Adrenal gland (tissue), 9 donors: ENCODE measurements at regions not wholly inside any gene's neighbourhood (a gene's known extent, or its start where the extent isn't known, plus 50 kb on each side); places are given as distances from the start of the nearest gene placed in this dataset.

Source experiments
- DNase-seq, 7 donors: peaks; one replicate each; pipeline ENCODE4 v3.0.0-alpha.2; 2019 to 2020
- H3K27ac ChIP-seq, 5 donors: fragments of 200-600 bp; sonication (generic) in 4 of 5; 1 replicate in 3 of 5; 2 replicates in 2 of 5; pipeline versions ENCODE4 v1.5.1 to v1.8.0; 2016 to 2020; ENCODE audit warnings: mild to moderate bottlenecking in 1 of 5
- H3K27me3 ChIP-seq: fragments of 200-600 bp; 2 replicates; pipeline ENCODE4 v1.8.0; 2021
- H3K36me3 ChIP-seq, 2 donors: fragments of 200-600 bp; replicated peaks in 1 of 2; 1 replicate in 1 of 2; 2 replicates in 1 of 2; pipeline versions ENCODE4 v1.5.1 to v1.8.0; 2018 to 2022
- H3K4me1 ChIP-seq, 2 donors: fragments of 200-600 bp; replicated peaks in 1 of 2; 1 replicate in 1 of 2; 2 replicates in 1 of 2; pipeline versions ENCODE4 v1.5.1 to v1.8.0; 2018 to 2021
- H3K4me3 ChIP-seq, 4 donors: fragments of 200-600 bp; sonication (generic) in 3 of 4; one replicate each; pipeline ENCODE4 v1.5.1; 2016 to 2018
- H3K9me3 ChIP-seq, 3 donors: fragments of 200-600 bp; sonication (generic) in 1 of 3; replicated peaks in 1 of 3; 1 replicate in 2 of 3; 2 replicates in 1 of 3; pipeline versions ENCODE4 v1.5.1 to v1.8.0; 2016 to 2021
- CTCF ChIP-seq, 6 experiments: fragments of 450-650 bp in 4 of 6; fragments of 200-600 bp in 2 of 6; sonication (generic) in 1 of 6; IDR thresholded peaks; 1 replicate in 5 of 6; 2 replicates in 1 of 6; pipeline versions ENCODE4 v1.5.1 to v1.8.0; 2016 to 2021; ENCODE audit warnings: antibody characterized with exemption in 6 of 6, mild to moderate bottlenecking in 2 of 6, moderate library complexity in 1 of 6
- POLR2A ChIP-seq, 2 donors: fragments of 450-650 bp; IDR thresholded peaks; one replicate each; pipeline ENCODE4 v1.6.1; 2017; ENCODE audit warnings: antibody characterized with exemption in 2 of 2, mild to moderate bottlenecking in 2 of 2, moderate library complexity in 1 of 2
- WGBS, 4 donors: extraction: QIAGEN DNeasy Blood & Tissue Kit in 2 of 4; methylation state at CpG; one replicate each; pipeline versions ENCODE4 v1.1.5 to v1.1.7; 2013 to 2017; 5-methylcytosine and 5-hydroxymethylcytosine counted together
- intact Hi-C, 2 donors: fragments of 100-400 bp; cut with DNase I; formaldehyde crosslinking; loops; one replicate each; pipeline versions ENCODE4 v1.14.1 to v1.15.0; 2022 to 2023
- donor health status: healthy with polysubstance abuse.
- donor health status: Bipolar disorder and iron deficiency.
- donor health status: DM: yes; HTN: yes; CAD: no.
- donor health status: DM: no; HTN: no; CAD: no.
- donor health status: DM: no; HTN: no; CAD: no.

DNA sequence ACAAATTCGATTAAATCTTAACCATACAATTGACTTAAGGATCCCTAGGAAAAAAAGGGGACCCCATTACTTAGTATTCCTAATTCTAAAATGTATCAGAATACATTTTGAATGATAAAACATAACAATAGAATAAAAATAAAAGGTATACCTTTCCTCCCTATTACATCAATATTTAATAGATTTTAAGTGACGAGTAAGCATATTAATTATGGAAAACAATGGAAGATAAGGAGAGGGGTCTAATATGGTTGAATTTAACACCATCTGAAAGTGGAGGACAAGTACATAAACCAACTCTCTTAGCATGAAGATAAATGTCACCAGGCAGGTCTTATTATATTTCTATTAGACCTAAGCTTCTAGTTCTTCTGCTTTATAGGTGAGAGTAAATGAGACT is 232.1 kb downstream of the HAO1 start:
- intact Hi-C loops = no loop called here
- no peaks in the 10 kb centered on the region for H3K4me1 ChIP-seq
- H3K27me3 ChIP-seq = no peaks in the 10 kb centered on the region
- no peak overlapping the region for H3K4me3 ChIP-seq
- H3K9me3 ChIP-seq = no peaks in the 10 kb centered on the region
- H3K36me3 ChIP-seq = no peaks in the 10 kb centered on the region
- WGBS, 4 donors = 26 to 79% (median 49%) methylated on average over 2 of the region's 2 CpGs
- TF ChIP-seq POLR2A (IDR thresholded peaks at IDR 0.05) (no peak), CTCF (IDR thresholded peaks at IDR 0.05) (no peak)
- H3K27ac ChIP-seq = no peak overlapping the region
- no peak for DNase-seq

DNA sequence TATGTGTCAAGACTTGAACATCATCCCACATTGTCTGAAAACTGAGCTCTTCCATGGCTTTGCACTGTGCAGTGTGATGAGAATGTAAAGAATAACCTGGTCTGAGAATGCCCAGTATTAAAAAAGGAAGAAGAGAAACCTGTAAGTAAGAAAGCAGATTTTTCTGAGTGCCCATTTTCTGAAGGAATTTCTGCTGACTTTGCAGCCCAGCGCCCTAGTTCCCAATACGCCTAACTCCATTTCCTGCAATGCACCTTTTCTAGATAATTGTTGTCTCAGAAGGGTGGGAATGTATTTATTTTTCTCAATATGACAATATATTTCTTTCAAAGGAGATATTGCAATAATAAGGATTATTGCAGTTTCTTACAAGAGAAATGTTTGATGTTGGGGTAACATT is 231.5 kb downstream of the HAO1 start:
- no peak overlapping the region for H3K27ac ChIP-seq
- H3K27me3 ChIP-seq = peaks cover 4% of the 10 kb centered on the region
- H3K4me1 ChIP-seq = no peaks in the 10 kb centered on the region
- WGBS, 4 donors = 79 to 96% (median 85%) methylated on average over 2 of the region's 2 CpGs
- intact Hi-C loops = no loop called here
- H3K36me3 ChIP-seq = no peaks in the 10 kb centered on the region
- no peak for TF ChIP-seq CTCF (IDR thresholded peaks at IDR 0.05)
- H3K9me3 ChIP-seq = no peaks in the 10 kb centered on the region
- H3K4me3 ChIP-seq = no peak overlapping the region
- DNase-seq = no peak

DNA sequence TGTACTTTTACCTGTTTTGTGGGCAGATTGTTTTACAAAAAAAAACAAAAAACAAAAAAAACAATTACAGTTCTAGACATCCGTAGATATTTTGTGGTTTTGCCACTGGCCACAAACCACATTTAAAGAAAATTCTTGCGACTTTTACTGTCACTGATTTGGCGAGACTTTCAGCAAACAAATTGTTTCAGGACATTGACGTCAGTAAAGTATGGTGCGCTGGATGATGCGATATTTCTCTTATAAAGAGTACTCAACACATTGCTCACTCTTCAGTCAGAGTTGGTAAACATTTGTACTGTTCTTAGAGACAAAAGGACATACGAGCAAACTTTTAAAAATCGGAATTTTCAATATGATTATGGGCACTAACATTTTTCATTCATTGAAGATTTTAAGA is 229.8 kb downstream of the HAO1 start:
- 82 to 90% (median 84%) methylated on average over 8 of the region's 8 CpGs for WGBS, 4 donors
- Histone ChIP-seq H3K4me1 (no peaks in the 10 kb centered on the region), H3K4me3 (no peak overlapping the region), H3K27ac (no peak overlapping the region), H3K27me3 (peaks cover 5% of the 10 kb centered on the region), H3K36me3 (no peaks in the 10 kb centered on the region), H3K9me3 (no peaks in the 10 kb centered on the region)
- intact Hi-C loops = no loop called here
- TF ChIP-seq CTCF (IDR thresholded peaks at IDR 0.05) (no peak), POLR2A (IDR thresholded peaks at IDR 0.05) (no peak)
- DNase-seq = no peak

GRCh38 chr20:7712661-7713060 is 227.6 kb downstream of the HAO1 start:
- peaks cover 5% of the 10 kb centered on the region for H3K27me3 ChIP-seq
- no peaks in the 10 kb centered on the region for H3K9me3 ChIP-seq
- no peak overlapping the region for H3K27ac ChIP-seq
- no peak for DNase-seq
- 63 to 69% (median 64%) methylated on average over 1 of the region's 1 CpG for WGBS, 4 donors
- TF ChIP-seq POLR2A (IDR thresholded peaks at IDR 0.05) (no peak), CTCF (IDR thresholded peaks at IDR 0.05) (no peak)
- no peaks in the 10 kb centered on the region for H3K36me3 ChIP-seq
- H3K4me1 ChIP-seq = no peaks in the 10 kb centered on the region
- no peak overlapping the region for H3K4me3 ChIP-seq
- intact Hi-C loops = no loop called here
